DND-41 (cell line): ENCODE measurements at regions not wholly inside any gene's neighbourhood (a gene's known extent, or its start where the extent isn't known, plus 50 kb on each side); places are given as distances from the start of the nearest gene placed in this dataset.

Experiments used
- ATAC-seq: fragments of 200-7000 bp; cut with Tn5 transposase; 3 replicates; pipeline ENCODE4 v1.9.1; 2021; ENCODE audit warnings: low read depth; ENCODE audit not compliant: insufficient read depth
- DNase-seq: peaks from one replicate; pipeline ENCODE4 v3.0.0-alpha.2; 2020
- H2AFZ ChIP-seq: 2 replicates; pipeline ENCODE4 v1.6.0; 2012; ENCODE audit warnings: low read depth, low read length
- H3K27ac ChIP-seq: 2 replicates; pipeline ENCODE4 v1.5.1; 2012; ENCODE audit warnings: low read length, inconsistent platforms
- H3K27me3 ChIP-seq: fragments of 200-600 bp; sonication (generic); 2 replicates; pipeline ENCODE4 v1.6.0; 2012; ENCODE audit warnings: low read length, mild to moderate bottlenecking, inconsistent platforms; ENCODE audit not compliant: insufficient read depth, poor library complexity
- H3K36me3 ChIP-seq: 2 replicates; pipeline ENCODE4 v1.5.1; 2012; ENCODE audit warnings: low read length, inconsistent platforms; ENCODE audit not compliant: insufficient read depth
- H3K4me1 ChIP-seq: 2 replicates; pipeline ENCODE4 v1.5.1; 2012; ENCODE audit warnings: mild to moderate bottlenecking, low read length; ENCODE audit not compliant: insufficient read depth
- H3K4me2 ChIP-seq: 2 replicates; pipeline ENCODE4 v1.6.0; 2012; ENCODE audit warnings: mild to moderate bottlenecking, moderate library complexity, low read length, inconsistent platforms; ENCODE audit not compliant: insufficient read depth
- H3K4me3 ChIP-seq, 2 experiments: fragments of 200-600 bp in 1 of 2; shearing (Covaris generic) in 1 of 2; 2 replicates each; pipeline ENCODE4 v1.5.1; 2012 to 2016; ENCODE audit warnings: inconsistent platforms in 2 of 2, low read length in 2 of 2, mild to moderate bottlenecking in 2 of 2, low read depth in 1 of 2, moderate library complexity in 1 of 2
- H3K79me2 ChIP-seq: 2 replicates; pipeline ENCODE4 v1.6.0; 2012; ENCODE audit warnings: low read length, inconsistent platforms; ENCODE audit not compliant: insufficient read depth
- H3K9ac ChIP-seq: 2 replicates; pipeline ENCODE4 v1.6.0; 2012; ENCODE audit warnings: low read depth, mild to moderate bottlenecking, inconsistent platforms, low read length, moderate library complexity
- H3K9me3 ChIP-seq: 2 replicates; pipeline ENCODE4 v1.5.1; 2012; ENCODE audit warnings: low read length, moderate library complexity, mild to moderate bottlenecking, inconsistent platforms; ENCODE audit not compliant: insufficient read depth, severe bottlenecking
- H4K20me1 ChIP-seq: 2 replicates; pipeline ENCODE4 v1.6.0; 2012; ENCODE audit warnings: low read length; ENCODE audit not compliant: insufficient read depth
- EZH2 ChIP-seq: IDR thresholded peaks from 3 replicates; pipeline ENCODE4 v1.6.1; 2012; ENCODE audit warnings: borderline replicate concordance, low read depth, mild to moderate bottlenecking, moderate library complexity, low read length, inconsistent platforms; ENCODE audit not compliant: severe bottlenecking
- TF ChIP-seq, protein P1 (sequence below): IDR thresholded peaks from 2 replicates; pipeline ENCODE4 v1.5.1; 2012; ENCODE audit warnings: borderline replicate concordance, low read length, moderate library complexity, mild to moderate bottlenecking; ENCODE audit not compliant: poor library complexity, severe bottlenecking; ENCODE audit errors: extremely low read depth

DNA sequence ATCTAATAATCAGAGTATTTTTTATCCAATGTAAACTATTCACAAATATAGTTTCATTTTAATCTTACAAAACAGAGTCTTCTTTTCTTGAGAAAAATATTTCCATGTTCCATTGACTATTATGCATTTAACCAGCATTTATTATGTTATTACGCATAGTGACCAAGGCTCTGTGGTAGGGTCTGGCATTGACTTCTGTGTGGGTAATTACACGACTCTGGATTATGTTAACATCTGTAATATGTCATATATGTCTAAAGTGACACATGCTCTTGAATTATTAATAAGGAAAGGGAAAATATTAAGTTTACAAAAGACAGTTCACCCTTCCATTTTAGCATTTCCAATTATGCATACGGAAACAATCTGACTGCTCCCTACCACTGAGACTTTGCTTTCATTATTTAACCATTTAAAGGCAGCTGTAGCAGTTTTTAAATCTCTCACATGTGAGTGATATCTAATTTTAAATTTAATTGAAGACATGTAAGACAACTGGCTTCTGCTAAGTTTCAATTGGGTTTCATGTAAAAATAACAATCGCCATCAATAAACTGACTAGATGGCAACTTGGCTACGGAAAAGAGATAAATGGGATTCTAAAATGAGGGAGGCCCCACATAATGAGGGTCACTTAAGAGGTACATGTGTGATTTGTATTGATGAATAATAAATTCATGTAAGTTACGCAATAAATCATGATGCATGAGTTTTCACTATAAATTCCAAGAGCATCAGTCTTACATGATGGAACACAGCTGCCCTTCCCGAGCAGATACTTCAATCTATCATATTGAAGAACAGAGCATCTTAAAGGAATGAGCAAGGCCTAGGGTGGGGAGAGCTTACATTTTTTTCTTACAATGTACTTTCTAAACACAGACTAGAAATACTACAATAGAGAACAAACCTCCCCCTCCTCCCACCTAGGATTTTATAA, 1056.8 kb downstream of the MAT2B start:
- no peak overlapping the region for H3K9ac ChIP-seq
- no peak overlapping the region for H3K4me3 ChIP-seq
- H3K79me2 ChIP-seq: no peaks in the 10 kb centered on the region
- TF ChIP-seq, protein P1, sequence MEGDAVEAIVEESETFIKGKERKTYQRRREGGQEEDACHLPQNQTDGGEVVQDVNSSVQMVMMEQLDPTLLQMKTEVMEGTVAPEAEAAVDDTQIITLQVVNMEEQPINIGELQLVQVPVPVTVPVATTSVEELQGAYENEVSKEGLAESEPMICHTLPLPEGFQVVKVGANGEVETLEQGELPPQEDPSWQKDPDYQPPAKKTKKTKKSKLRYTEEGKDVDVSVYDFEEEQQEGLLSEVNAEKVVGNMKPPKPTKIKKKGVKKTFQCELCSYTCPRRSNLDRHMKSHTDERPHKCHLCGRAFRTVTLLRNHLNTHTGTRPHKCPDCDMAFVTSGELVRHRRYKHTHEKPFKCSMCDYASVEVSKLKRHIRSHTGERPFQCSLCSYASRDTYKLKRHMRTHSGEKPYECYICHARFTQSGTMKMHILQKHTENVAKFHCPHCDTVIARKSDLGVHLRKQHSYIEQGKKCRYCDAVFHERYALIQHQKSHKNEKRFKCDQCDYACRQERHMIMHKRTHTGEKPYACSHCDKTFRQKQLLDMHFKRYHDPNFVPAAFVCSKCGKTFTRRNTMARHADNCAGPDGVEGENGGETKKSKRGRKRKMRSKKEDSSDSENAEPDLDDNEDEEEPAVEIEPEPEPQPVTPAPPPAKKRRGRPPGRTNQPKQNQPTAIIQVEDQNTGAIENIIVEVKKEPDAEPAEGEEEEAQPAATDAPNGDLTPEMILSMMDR: no peak
- TF ChIP-seq EZH2: no peak
- H2AFZ ChIP-seq: no peak overlapping the region
- DNase-seq: no peak
- ATAC-seq: no peak
- H3K4me1 ChIP-seq: no peaks in the 10 kb centered on the region
- no peaks in the 10 kb centered on the region for H3K36me3 ChIP-seq
- H3K4me2 ChIP-seq: no peak overlapping the region
- no peaks in the 10 kb centered on the region for H3K9me3 ChIP-seq
- H3K27me3 ChIP-seq: no peaks in the 10 kb centered on the region
- H3K27ac ChIP-seq: no peak overlapping the region
- no peaks in the 10 kb centered on the region for H4K20me1 ChIP-seq

DNA sequence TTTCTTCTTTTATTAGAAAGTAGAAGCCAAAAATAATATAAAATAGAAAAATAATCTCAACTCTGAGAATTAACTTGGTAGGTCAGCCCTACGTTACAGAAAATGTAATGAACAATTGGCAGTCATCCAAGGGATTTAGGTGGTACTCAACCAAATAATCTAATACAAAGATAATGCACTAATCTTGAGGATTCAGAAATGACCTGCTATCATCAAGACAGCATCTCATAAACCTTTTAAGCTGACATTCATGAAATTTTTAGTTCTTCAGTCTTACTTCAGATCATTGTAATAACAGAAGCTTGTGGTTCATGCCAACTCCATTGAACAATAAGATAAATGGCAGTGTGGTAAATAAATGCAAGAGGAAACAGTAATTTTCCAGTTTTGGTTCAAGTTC, 1058.0 kb downstream of the MAT2B start:
- no peaks in the 10 kb centered on the region for H3K27me3 ChIP-seq
- TF ChIP-seq EZH2: no peak
- TF ChIP-seq, protein P1: no peak
- no peaks in the 10 kb centered on the region for H3K4me1 ChIP-seq
- no peak overlapping the region for H3K9ac ChIP-seq
- no peak overlapping the region for H3K4me2 ChIP-seq
- no peaks in the 10 kb centered on the region for H3K9me3 ChIP-seq
- no peak overlapping the region for H3K4me3 ChIP-seq
- H3K36me3 ChIP-seq: no peaks in the 10 kb centered on the region
- H4K20me1 ChIP-seq: no peaks in the 10 kb centered on the region
- no peaks in the 10 kb centered on the region for H3K79me2 ChIP-seq
- H3K27ac ChIP-seq: no peak overlapping the region
- no peak for ATAC-seq
- no peak overlapping the region for H2AFZ ChIP-seq
- no peak for DNase-seq

DNA sequence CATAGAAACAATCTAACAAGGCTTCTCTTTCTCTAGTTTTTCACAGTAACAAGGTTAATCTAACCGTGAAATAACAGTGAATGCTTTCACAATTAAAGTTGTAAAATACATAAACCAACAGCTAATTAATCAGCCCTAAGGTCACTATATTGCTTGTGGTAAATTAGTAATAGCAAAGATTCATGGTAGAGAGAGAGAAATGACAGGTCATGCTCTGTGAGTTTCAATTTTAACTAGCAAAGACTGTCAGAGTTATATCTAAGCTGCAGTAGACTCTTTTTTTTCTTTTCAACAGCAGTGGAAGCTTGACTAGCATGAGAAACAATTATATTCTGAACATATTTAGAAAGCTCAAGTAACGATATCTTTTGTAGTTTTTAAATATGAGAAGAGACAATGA, 1068.0 kb downstream of the MAT2B start:
- H2AFZ ChIP-seq: no peak overlapping the region
- no peak for TF ChIP-seq EZH2
- TF ChIP-seq, protein P1: no peak

More for the DNA sequence above, 1068.0 kb downstream of the MAT2B start:
- no peak for DNase-seq
- Histone ChIP-seq H3K36me3 (no peaks in the 10 kb centered on the region), H3K4me2 (no peak overlapping the region), H3K27me3 (no peaks in the 10 kb centered on the region), H4K20me1 (no peaks in the 10 kb centered on the region), H3K27ac (no peak overlapping the region), H3K9ac (no peak overlapping the region), H3K9me3 (no peaks in the 10 kb centered on the region), H3K4me1 (no peaks in the 10 kb centered on the region), H3K4me3 (no peak overlapping the region), H3K79me2 (no peaks in the 10 kb centered on the region)
- ATAC-seq: no peak
